ENCODE measurements at regions not wholly inside any gene's neighbourhood (a gene's known extent, or its start where the extent isn't known, plus 50 kb on each side); places are given as distances from the start of the nearest gene placed in this dataset.

- TF ChIP-seq EZH2 (IDR thresholded peaks at IDR 0.05; ENCODE audit: insufficient read depth, poor library complexity, severe bottlenecking) (no peak), EZH2phosphoT487 (IDR thresholded peaks at IDR 0.05; ENCODE audit: insufficient read depth, low read depth) (no peak)
Observed at GRCh38 chr13:30116379-30116778, 191.0 kb downstream of the KATNAL1 start.
